HCT116 (cell line): ENCODE measurements at regions not wholly inside any gene's neighbourhood (a gene's known extent, or its start where the extent isn't known, plus 50 kb on each side); places are given as distances from the start of the nearest gene placed in this dataset.

Experiments
- ATAC-seq: fragments of 200-7000 bp; cut with Tn5 transposase; 2 replicates; pipeline ENCODE4 v1.9.1; 2020; ENCODE audit warnings: mild to moderate bottlenecking, moderate library complexity
- BruUV-seq: library from RNA; stranded (reverse); fragments of 400-500 nt; replicated peaks from 2 replicates; lab custom pipeline; 2021; lab: Mats Ljungman, UMichigan
- CTCF ChIA-PET: fragments of 300-600 bp; sonication (Branson Sonifier 250); formaldehyde crosslinking; loops from one replicate; lab custom pipeline; 2021; ENCODE audit warnings: antibody characterized with exemption; lab: Charles Lee
- POLR2A ChIA-PET: fragments of 300-600, 350-600 bp; sonication (Branson Sonifier 250); formaldehyde crosslinking; loops from one replicate; lab custom pipeline; 2021; ENCODE audit warnings: antibody characterized with exemption; lab: Charles Lee
- RAD21 ChIA-PET, 2 experiments: fragments of 300-600 bp; sonication (Branson Sonifier 250); formaldehyde crosslinking; loops; one replicate each; lab custom pipeline; 2023; ENCODE audit warnings: low total read pairs in 2 of 2; ENCODE audit not compliant: uncharacterized antibody in 2 of 2, unreplicated experiment in 2 of 2, low non-redundant PET in 1 of 2; lab: Charles Lee
- DNase-seq: peaks from one replicate; pipeline ENCODE4 v3.0.0-alpha.2; 2010; ENCODE audit warnings: low read depth, low spot score
- H2AFZ ChIP-seq: fragments of 200-600 bp; shearing (Covaris generic), sonication (generic); 2 replicates; pipeline ENCODE4 v1.6.1; 2017; ENCODE audit warnings: low read depth, mixed run types, mixed read lengths, antibody characterized with exemption, low read length; ENCODE audit not compliant: poor library complexity, severe bottlenecking
- H3K27ac ChIP-seq: 2 replicates; pipeline ENCODE4 v1.5.1; 2012; ENCODE audit warnings: low read depth, low read length
- H3K27me3 ChIP-seq: fragments of 200-600 bp; sonication (generic); 2 replicates; pipeline ENCODE4 v1.6.1; 2016; ENCODE audit warnings: mixed run types, low read length, mixed read lengths; ENCODE audit not compliant: insufficient read depth
- H3K36me3 ChIP-seq, 2 experiments: fragments of 200-500 bp in 1 of 2; fragments of 200-600 bp in 1 of 2; sonication (Bioruptor generic) in 1 of 2; sonication (generic) in 1 of 2; 2 replicates each; pipeline versions ENCODE4 v1.5.1 to v1.6.1; 2014 to 2016; ENCODE audit warnings: low read length in 2 of 2, inconsistent platforms in 1 of 2, mixed read lengths in 1 of 2, mixed run types in 1 of 2; ENCODE audit not compliant: insufficient read depth in 2 of 2, control insufficient read depth in 1 of 2
- H3K4me1 ChIP-seq, 2 experiments: fragments of 200-600 bp in 1 of 2; sonication (generic) in 1 of 2; 2 replicates each; pipeline versions ENCODE4 v1.5.1 to v1.6.1; 2012 to 2017; ENCODE audit warnings: low read length in 2 of 2, inconsistent platforms in 1 of 2, mild to moderate bottlenecking in 1 of 2, mixed read lengths in 1 of 2, mixed run types in 1 of 2, moderate library complexity in 1 of 2; ENCODE audit not compliant: insufficient read depth in 2 of 2, control insufficient read depth in 1 of 2
- H3K4me2 ChIP-seq: fragments of 200-600 bp; sonication (generic); 2 replicates; pipeline ENCODE4 v1.6.1; 2017; ENCODE audit warnings: mixed run types, low read length, mixed read lengths
- H3K4me3 ChIP-seq, 2 experiments: fragments of 200-600 bp in 1 of 2; sonication (generic) in 1 of 2; replicated peaks in 1 of 2; 2 replicates each; pipeline ENCODE4 v1.5.1; 2011 to 2016; ENCODE audit warnings: low read length in 2 of 2, control low read depth in 1 of 2, low read depth in 1 of 2, mild to moderate bottlenecking in 1 of 2, mixed read lengths in 1 of 2, mixed run types in 1 of 2
- H3K79me2 ChIP-seq: fragments of 200-600 bp; sonication (generic); 2 replicates; pipeline ENCODE4 v1.6.1; 2017; ENCODE audit warnings: mild to moderate bottlenecking, mixed run types, low read length, moderate library complexity, mixed read lengths; ENCODE audit not compliant: insufficient read depth
- H3K9ac ChIP-seq: fragments of 200-600 bp; sonication (generic); 2 replicates; pipeline ENCODE4 v1.6.1; 2016; ENCODE audit warnings: low read length, mixed read lengths
- H3K9me2 ChIP-seq: fragments of 200-600 bp; sonication (generic), shearing (Covaris generic); 2 replicates; pipeline ENCODE4 v1.6.1; 2017; ENCODE audit warnings: mixed run types, mild to moderate bottlenecking, moderate library complexity; ENCODE audit not compliant: insufficient read depth
- H3K9me3 ChIP-seq, 2 experiments: fragments of 200-500 bp in 1 of 2; fragments of 200-600 bp in 1 of 2; sonication (Bioruptor generic) in 1 of 2; sonication (generic) in 1 of 2; 2 replicates each; pipeline ENCODE4 v1.6.1; 2014 to 2017; ENCODE audit warnings: low read length in 2 of 2, mixed read lengths in 2 of 2, inconsistent platforms in 1 of 2, low read depth in 1 of 2, mild to moderate bottlenecking in 1 of 2, mixed run types in 1 of 2, moderate library complexity in 1 of 2; ENCODE audit not compliant: control insufficient read depth in 1 of 2, insufficient read depth in 1 of 2
- H4K20me1 ChIP-seq: fragments of 200-600 bp; sonication (generic), shearing (Covaris generic); 2 replicates; pipeline ENCODE4 v1.6.1; 2017; ENCODE audit warnings: mixed run types, mild to moderate bottlenecking, moderate library complexity; ENCODE audit not compliant: insufficient read depth
- POLR2A ChIP-seq: IDR thresholded peaks from 2 replicates; pipeline ENCODE4 v1.7.0; 2011; ENCODE audit warnings: borderline replicate concordance; ENCODE audit not compliant: insufficient read depth, insufficient read length; ENCODE audit errors: extremely low read depth
- SRF ChIP-seq: IDR thresholded peaks from 2 replicates; pipeline ENCODE4 v1.6.1; 2012; ENCODE audit warnings: low read depth
- TCF7L2 ChIP-seq: IDR thresholded peaks from 2 replicates; pipeline ENCODE4 v1.7.0; 2011; ENCODE audit warnings: borderline replicate concordance, inconsistent platforms; ENCODE audit not compliant: insufficient read depth, insufficient read length; ENCODE audit errors: extremely low read depth
- ZFX ChIP-seq: fragments of 450-650 bp; IDR thresholded peaks from 2 replicates; pipeline ENCODE4 v1.6.1; 2017
- ZNF274 ChIP-seq: fragments of 200-500 bp; sonication (Bioruptor generic); IDR thresholded peaks from 2 replicates; pipeline ENCODE4 v1.6.1; 2014; ENCODE audit warnings: mild to moderate bottlenecking, low read depth, low read length, inconsistent platforms
- intact Hi-C: fragments of 100-400 bp; cut with micrococcal nuclease; formaldehyde crosslinking; loops from 2 replicates; pipeline ENCODE4 v1.10.0; 2022
- TF ChIP-seq, protein P1 (sequence below): IDR thresholded peaks from 2 replicates; pipeline ENCODE4 v1.6.1; 2011; ENCODE audit warnings: mild to moderate bottlenecking, low read length, moderate library complexity; ENCODE audit not compliant: insufficient replicate concordance; ENCODE audit errors: extremely low read depth
- TF ChIP-seq, protein P2 (sequence below), 3 experiments: fragments of 200-600 bp in 1 of 3; sonication (generic) in 1 of 3; IDR thresholded peaks in 2 of 3; conservative IDR thresholded peaks in 1 of 3; 2 replicates each; pipeline ENCODE4 v1.5.1; 2012 to 2017; ENCODE audit warnings: low read depth in 2 of 3, low read length in 2 of 3, antibody characterized with exemption in 1 of 3, borderline replicate concordance in 1 of 3, control low read depth in 1 of 3, mild to moderate bottlenecking in 1 of 3, mixed read lengths in 1 of 3, mixed run types in 1 of 3, moderate library complexity in 1 of 3; ENCODE audit not compliant: insufficient read depth in 1 of 3

DNA sequence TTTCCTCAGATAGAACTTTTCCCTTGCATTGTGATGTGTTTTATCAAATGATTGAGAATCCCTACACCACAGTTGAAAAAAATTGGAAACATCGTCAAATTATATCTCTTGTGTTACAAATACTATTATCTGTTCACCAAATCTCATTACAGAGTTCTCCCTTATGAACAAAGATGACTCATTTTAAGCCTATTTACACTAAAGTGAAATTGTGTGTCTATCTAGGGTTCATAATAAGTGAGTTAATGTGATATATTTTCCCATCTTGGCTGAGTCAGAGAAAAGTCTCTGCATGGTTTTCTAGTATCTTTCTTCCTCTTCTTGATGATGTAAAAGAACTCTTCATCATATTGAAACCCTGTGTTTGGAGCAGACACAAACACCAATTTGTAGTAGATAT, 1263.3 kb upstream of the EYS start:
- TF ChIP-seq TCF7L2 (no peak), ZNF274 (no peak), ZFX (no peak), SRF (no peak), POLR2A (no peak)
- TF ChIP-seq, protein P1, sequence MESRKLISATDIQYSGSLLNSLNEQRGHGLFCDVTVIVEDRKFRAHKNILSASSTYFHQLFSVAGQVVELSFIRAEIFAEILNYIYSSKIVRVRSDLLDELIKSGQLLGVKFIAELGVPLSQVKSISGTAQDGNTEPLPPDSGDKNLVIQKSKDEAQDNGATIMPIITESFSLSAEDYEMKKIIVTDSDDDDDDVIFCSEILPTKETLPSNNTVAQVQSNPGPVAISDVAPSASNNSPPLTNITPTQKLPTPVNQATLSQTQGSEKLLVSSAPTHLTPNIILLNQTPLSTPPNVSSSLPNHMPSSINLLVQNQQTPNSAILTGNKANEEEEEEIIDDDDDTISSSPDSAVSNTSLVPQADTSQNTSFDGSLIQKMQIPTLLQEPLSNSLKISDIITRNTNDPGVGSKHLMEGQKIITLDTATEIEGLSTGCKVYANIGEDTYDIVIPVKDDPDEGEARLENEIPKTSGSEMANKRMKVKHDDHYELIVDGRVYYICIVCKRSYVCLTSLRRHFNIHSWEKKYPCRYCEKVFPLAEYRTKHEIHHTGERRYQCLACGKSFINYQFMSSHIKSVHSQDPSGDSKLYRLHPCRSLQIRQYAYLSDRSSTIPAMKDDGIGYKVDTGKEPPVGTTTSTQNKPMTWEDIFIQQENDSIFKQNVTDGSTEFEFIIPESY: no peak
- TF ChIP-seq, protein P2, sequence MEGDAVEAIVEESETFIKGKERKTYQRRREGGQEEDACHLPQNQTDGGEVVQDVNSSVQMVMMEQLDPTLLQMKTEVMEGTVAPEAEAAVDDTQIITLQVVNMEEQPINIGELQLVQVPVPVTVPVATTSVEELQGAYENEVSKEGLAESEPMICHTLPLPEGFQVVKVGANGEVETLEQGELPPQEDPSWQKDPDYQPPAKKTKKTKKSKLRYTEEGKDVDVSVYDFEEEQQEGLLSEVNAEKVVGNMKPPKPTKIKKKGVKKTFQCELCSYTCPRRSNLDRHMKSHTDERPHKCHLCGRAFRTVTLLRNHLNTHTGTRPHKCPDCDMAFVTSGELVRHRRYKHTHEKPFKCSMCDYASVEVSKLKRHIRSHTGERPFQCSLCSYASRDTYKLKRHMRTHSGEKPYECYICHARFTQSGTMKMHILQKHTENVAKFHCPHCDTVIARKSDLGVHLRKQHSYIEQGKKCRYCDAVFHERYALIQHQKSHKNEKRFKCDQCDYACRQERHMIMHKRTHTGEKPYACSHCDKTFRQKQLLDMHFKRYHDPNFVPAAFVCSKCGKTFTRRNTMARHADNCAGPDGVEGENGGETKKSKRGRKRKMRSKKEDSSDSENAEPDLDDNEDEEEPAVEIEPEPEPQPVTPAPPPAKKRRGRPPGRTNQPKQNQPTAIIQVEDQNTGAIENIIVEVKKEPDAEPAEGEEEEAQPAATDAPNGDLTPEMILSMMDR (IDR thresholded peaks at IDR 0.05 in 2 of 3, conservative IDR thresholded peaks at IDR 0.05 in 1 of 3; ENCODE audit: borderline replicate concordance in 1 of 3, insufficient read depth in 1 of 3, low read depth in 2 of 3, low read length in 2 of 3): no peak
- RAD21 ChIA-PET: no interaction called here

More for the DNA sequence above, 1263.3 kb upstream of the EYS start:
- no peak overlapping the region for H3K4me3 ChIP-seq
- no peak overlapping the region for H3K27ac ChIP-seq
- no peaks in the 10 kb centered on the region for H3K4me1 ChIP-seq
- H3K36me3 ChIP-seq: no peaks in the 10 kb centered on the region
- ChIA-PET CTCF (no interaction called here), POLR2A (no interaction called here)
- H3K4me2 ChIP-seq: no peak overlapping the region
- no peaks in the 10 kb centered on the region for H3K9me2 ChIP-seq
- no peaks in the 10 kb centered on the region for H4K20me1 ChIP-seq
- no peaks in the 10 kb centered on the region for H3K79me2 ChIP-seq
- no TSS peak for BruUV-seq
- no peak for ATAC-seq
- no peak overlapping the region for H3K9ac ChIP-seq
- H3K9me3 ChIP-seq: peaks cover 4 to 6% of the 10 kb centered on the region in 2 experiments; a peak in 1 of 4 replicates
- DNase-seq: no peak
- H3K27me3 ChIP-seq: no peaks in the 10 kb centered on the region
- intact Hi-C loops: no loop called here
- no peak overlapping the region for H2AFZ ChIP-seq
